ENCODE measurements at regions not wholly inside any gene's neighbourhood (a gene's known extent, or its start where the extent isn't known, plus 50 kb on each side); places are given as distances from the start of the nearest gene placed in this dataset.

GRCh38 chr11:13221722-13222121, 55.9 kb upstream of the BMAL1 start:
- no peak overlapping the region for H3K4me3 ChIP-seq (ENCODE audit: low read depth, low read length)
- TF ChIP-seq CTCF (IDR thresholded peaks at IDR 0.05; ENCODE audit: low read depth, low read length), result no peak

GRCh38 chr11:13222285-13222684, 55.3 kb upstream of the BMAL1 start:
- TF ChIP-seq CTCF (IDR thresholded peaks at IDR 0.05; ENCODE audit: low read depth, low read length), result no peak
- no peak overlapping the region for H3K4me3 ChIP-seq (ENCODE audit: low read depth, low read length)

DNA sequence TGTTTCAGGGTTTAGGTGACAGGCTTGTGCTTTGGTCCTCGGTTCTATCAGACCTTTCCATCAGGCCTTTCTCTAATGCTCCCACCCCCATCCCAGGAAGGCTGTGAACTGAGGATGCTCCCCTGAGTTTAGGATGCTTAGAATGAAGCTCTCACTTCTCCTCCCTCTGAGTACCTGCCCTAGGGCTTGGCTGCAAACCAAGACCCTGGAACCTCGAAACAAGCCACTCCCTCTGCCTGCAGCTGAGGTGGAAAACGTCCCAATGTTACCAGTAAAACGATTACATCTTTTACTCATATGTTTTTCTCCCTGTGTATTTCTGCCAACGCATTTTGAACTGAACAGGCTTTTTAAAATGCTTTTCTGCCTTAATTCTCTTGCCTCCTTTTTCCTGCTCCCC, 54.5 kb upstream of the BMAL1 start:
- TF ChIP-seq CTCF (IDR thresholded peaks at IDR 0.05; ENCODE audit: low read depth, low read length), result no peak
- no peak overlapping the region for H3K4me3 ChIP-seq (ENCODE audit: low read depth, low read length)

- no peak overlapping the region for H3K4me3 ChIP-seq (ENCODE audit: low read depth, low read length)
- TF ChIP-seq CTCF (IDR thresholded peaks at IDR 0.05; ENCODE audit: low read depth, low read length), result no peak
Observed at GRCh38 chr11:13224324-13224723, 53.3 kb upstream of the BMAL1 start.

- TF ChIP-seq CTCF (IDR thresholded peaks at IDR 0.05; ENCODE audit: low read depth, low read length), result no peak
- no peak overlapping the region for H3K4me3 ChIP-seq (ENCODE audit: low read depth, low read length)
Observed at GRCh38 chr11:13225038-13226001, 52.3 kb upstream of the BMAL1 start.

DNA sequence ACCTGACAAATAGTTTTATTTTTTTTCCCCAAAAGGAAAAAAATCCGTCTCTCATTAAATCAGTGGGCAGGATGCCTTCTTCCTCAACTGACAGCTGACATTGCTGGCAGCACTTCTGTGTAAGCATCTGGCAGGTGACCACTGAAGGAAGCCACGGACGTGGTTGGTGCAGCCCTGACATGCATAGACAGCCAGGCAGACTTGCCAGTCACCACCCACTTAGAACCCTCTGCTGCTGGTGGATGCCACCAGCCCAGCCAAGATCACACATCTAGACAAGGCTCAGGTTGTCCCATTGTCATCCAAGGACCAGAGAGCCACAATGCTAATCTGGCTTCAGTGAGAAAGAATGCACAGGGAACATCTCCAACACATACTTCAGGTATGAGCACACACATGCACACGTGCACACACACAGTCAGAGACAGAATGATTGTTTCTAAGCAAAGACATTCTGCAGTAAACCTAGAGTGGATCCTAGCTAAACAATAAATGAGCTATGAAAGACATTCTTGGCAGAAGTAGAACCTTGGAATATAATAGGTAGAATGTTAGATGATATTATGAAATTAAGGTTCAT, 49.8 kb upstream of the BMAL1 start:
- TF ChIP-seq CTCF (IDR thresholded peaks at IDR 0.05; ENCODE audit: low read depth, low read length), result no peak
- H3K4me3 ChIP-seq (ENCODE audit: low read depth, low read length), result no peak overlapping the region

Measured in WI38 (cell line).